ENCODE measurements at regions not wholly inside any gene's neighbourhood (a gene's known extent, or its start where the extent isn't known, plus 50 kb on each side); places are given as distances from the start of the nearest gene placed in this dataset.

GRCh38 chr14:98227000-98227726 is 1044.8 kb downstream of the BCL11B start:
- peak; percentile 79 for DNase-seq

- DNase-seq: no peak
These were observed 1044.3 kb downstream of the BCL11B start for GRCh38 chr14:98227727-98228111.

DNA sequence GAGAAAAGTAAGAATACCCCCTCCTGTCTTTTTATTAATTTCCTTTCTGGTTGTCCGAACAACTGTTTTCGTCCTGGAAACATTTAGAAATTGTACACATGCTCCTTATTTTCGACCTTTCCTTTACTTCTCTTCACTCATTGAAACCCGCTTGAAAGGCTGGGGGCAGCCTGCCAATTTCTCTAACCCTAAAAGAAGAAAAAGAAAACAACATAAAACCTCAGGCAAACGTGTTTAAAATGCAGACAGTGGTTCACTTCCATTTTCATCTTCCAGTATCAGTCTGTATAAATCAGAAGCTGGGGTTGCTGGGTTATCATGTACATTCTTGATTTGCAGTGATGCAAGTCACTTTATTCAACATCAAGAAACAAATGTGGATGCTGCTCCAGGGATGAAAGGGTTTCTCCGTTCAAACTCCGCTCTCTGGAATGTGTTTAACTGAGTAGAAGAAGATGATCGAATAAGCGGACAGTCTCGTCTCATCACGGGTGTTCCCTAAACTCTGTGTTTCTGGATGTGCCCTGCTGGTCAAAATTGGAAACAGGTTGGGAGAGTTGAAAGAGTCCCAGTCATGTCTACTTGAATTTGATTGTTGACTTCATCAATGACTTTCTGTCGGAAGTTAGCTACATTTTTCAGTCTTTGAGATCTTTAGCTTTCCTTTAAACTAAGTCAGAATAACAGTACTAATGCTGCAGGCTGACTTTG is 1042.2 kb downstream of the BCL11B start:
- no peak for DNase-seq

- no peak for DNase-seq
These were observed 1041.6 kb downstream of the BCL11B start for GRCh38 chr14:98230411-98230810.

DNA sequence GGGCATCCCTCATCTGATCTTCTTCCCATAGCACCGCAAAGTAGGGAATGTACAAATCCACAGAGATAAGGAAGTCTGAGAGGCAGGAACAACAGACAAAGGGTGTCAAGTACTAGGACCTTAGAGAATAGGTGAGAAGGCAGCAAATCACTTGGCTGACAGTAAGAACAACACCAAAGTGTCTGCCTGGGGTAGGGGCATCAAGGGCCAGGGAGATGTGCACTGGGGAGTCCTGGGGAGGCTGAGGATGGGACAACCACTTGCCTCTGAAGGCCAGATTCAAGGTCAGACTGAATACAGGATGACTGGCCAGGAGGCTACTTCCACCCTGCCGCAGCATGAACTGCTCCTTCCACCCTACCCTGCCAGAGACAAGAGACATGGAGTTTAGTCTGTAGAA is 1040.8 kb downstream of the BCL11B start:
- DNase-seq: no peak

GRCh38 chr14:98233656-98234055 is 1038.3 kb downstream of the BCL11B start:
- DNase-seq: no peak

DNA sequence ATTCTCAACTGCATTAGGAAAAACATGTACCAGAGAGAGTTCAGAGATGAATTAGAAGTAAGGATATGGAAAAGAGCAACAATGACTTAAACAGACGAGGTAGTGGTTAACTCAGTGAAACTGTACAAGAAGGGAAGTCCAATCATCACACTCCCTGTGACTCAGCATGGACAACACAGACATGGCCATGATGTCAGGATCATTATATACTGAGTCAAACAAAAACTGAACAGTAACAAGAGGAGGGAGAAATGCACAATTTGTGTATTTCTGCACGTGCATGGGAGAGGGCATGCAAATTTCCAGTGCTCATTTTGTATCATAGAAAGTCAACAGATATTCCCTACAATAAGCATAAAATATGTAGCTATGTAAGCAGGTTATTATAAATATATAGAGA is 1037.8 kb downstream of the BCL11B start:
- no peak for DNase-seq

GRCh38 chr14:98236314-98236713 is 1035.7 kb downstream of the BCL11B start:
- no peak for DNase-seq

DNA sequence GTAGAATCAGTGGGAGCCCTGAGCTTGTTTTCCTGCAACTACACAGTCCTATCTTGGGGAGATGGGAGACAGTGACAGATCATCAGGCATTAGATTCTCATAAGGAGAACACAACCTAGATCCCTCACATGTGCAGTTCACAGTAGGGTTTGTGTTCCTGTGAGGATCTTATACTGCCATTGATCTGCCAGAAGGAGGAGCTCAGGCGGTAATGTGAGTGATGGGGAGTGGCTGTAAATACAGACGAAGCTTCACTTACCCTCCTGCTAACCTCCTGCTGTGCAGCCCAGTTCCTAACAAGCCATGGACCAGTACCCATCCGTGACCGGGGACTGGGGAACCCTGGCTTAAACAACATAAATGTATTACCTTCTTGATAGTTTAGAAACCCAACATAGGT is 1034.1 kb downstream of the BCL11B start:
- no peak for DNase-seq

DNA sequence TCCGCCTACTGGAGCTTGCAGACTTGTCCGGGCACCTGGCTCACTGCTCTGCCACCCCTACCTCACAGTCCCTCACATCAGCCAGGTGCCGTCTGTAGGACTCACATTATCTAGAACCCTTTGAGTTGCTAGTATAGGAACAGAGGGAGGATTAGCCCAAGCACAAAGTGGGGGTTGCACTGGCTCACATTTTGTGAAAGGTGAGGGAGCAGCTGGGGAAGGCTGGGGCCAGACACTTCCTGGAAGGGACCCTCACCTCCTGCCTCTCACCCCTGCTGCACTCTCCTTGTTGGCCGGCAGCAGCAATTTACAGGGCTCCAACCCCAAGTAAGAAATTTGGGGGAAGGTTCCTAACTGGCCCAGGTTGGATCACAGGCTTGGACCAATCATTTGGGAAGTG is 1031.6 kb downstream of the BCL11B start:
- no peak for DNase-seq

DNA sequence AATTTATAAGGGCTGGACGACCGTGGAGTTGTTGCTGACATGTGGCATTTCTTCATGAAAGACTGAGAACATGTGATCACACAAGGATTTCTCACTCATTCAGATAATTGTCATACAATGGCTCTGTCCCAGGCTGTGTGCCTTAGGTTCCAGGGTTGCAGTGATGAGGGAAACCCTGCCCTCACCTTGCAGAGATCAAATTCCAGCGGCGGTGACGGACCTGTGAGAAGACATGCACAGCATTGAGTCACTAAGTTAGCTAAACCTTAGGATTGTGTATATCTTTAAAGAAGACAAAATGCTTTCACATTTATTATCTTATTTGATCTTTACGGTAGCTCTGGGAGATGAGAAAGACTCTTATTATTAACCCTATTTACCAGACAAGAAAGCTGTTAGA is 1029.1 kb downstream of the BCL11B start:
- DNase-seq: no peak

GRCh38 chr14:98243332-98243731 is 1028.7 kb downstream of the BCL11B start:
- DNase-seq: no peak

DNA sequence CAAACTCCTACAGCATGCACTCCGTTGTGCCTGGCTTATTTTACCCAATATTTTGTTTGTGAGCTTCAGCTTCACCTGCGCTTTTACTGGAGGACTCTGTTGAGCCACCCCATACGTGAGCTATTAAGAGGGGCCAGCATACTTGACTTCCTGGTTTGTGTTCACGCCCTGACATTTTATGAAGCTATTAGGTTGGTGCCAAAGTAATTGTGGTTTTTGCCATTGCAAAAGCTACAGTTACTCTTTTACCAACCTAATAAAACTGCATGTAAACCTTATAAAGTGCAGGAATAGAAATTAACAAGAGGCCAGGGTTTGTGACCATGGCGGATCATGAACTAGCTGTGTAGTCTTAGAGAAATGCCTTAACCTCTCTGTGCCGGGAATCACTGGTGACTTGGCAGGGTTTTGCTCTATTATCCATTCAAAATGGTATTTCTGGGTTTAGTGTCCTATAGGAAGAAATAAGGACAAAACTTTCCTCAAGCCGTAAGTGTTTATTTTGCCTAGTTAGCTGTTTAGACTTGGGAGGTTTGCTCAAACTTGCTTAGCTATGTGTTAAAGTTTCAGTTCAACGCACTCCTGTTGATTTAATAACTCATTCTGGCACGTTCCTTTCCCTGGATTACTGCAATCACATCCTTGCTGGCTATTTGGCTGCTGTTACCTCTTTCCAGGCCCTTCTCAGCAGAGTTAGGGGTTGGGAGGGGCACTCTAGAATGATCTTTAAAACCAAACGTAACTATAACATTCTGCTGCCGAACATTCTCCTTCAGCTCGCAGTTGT is 1027.6 kb downstream of the BCL11B start:
- DNase-seq: no peak

GRCh38 chr14:98244966-98245569 is 1026.9 kb downstream of the BCL11B start:
- DNase-seq: no peak

- DNase-seq: no peak
These were observed 1022.9 kb downstream of the BCL11B start for GRCh38 chr14:98249057-98249456.

DNA sequence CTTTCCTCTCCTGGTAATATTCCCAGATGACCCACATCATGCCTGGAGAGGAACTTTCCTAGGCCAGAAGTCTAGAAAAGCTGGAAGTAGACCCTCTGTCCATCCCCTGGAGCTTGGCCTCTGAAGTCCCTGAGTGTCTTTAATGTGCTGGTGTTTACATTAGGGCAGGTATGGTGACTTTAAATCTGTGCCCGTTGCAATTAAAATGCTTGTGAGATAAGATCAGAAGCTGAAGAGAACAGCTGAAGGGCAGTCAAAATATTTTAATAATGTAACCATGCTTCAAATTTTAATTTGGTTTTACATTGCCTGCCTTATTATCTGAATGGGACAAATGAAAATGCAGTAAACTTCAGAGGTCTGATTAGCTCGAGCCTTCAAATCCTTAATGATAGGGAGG is 1022.5 kb downstream of the BCL11B start:
- DNase-seq: no peak

GRCh38 chr14:98252820-98253219 is 1019.2 kb downstream of the BCL11B start:
- DNase-seq: no peak

DNA sequence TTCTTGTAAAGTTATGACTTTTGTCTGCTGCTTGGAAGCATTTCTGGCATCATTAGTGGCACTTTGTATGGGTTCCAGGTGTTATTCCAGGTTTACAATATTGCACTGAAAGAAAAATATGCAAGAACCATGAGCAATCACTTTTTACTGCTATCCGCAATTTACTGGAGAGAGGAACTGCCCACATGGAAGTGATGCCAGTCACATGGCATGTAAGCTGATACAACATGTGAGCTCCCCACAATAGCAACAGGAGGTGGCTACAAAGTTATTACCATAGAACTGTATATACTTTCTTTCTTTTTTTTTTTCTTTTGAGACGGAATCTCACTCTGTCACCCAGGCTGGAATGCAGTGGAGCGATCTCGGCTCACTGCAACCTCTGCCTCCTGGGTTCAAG is 1012.1 kb downstream of the BCL11B start:
- DNase-seq: no peak

- no peak for DNase-seq
These were observed 1009.4 kb downstream of the BCL11B start for GRCh38 chr14:98262566-98262965.

GRCh38 chr14:98269533-98269932 is 1002.5 kb downstream of the BCL11B start:
- DNase-seq: no peak

- no peak for DNase-seq
These were observed 1001.8 kb downstream of the BCL11B start for GRCh38 chr14:98270201-98270600.

- DNase-seq: no peak
These were observed 997.4 kb downstream of the BCL11B start for GRCh38 chr14:98274596-98274995.

- DNase-seq: no peak
These were observed 993.2 kb downstream of the BCL11B start for GRCh38 chr14:98278800-98279199.

DNA sequence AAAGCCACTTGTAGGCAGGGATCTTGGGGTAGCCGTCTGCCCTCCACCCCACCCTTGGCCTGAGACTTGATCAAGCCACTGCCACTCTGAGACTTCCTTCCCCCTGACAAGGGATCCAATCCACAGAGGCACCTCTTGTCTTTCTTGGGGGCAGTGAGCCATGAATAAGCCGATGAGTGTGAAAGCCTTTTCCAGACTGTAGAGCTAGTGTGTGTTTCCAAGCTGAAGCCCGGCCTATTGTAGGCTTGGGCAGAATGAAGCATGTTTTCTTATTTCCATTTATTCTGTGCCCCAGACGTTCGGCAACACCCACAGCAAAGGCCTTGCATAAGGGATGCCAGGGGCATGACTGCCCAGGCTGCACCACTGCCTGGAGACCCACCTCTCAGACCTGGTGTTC is 991.6 kb downstream of the BCL11B start:
- no peak for DNase-seq
